Lower lobe of right lung (tissue), 2 donors: ENCODE measurements at regions not wholly inside any gene's neighbourhood (a gene's known extent, or its start where the extent isn't known, plus 50 kb on each side); places are given as distances from the start of the nearest gene placed in this dataset.

Experiments
- ATAC-seq, 2 donors: fragments of 200-7000 bp; cut with Tn5 transposase; one replicate each; pipeline ENCODE4 v1.9.1; 2020 to 2022; ENCODE audit warnings: mild to moderate bottlenecking in 2 of 2, moderate library complexity in 2 of 2
- DNase-seq: peaks from one replicate; pipeline ENCODE4 v3.0.0-alpha.2; 2020
- H3K27ac ChIP-seq: fragments of 200-600 bp; one replicate; pipeline ENCODE4 v1.8.0; 2022
- H3K27me3 ChIP-seq: fragments of 200-600 bp; one replicate; pipeline ENCODE4 v1.8.0; 2022; ENCODE audit warnings: low read depth
- H3K36me3 ChIP-seq: fragments of 200-600 bp; one replicate; pipeline ENCODE4 v1.8.0; 2022; ENCODE audit warnings: mild to moderate bottlenecking
- H3K4me1 ChIP-seq: fragments of 200-600 bp; one replicate; pipeline ENCODE4 v1.8.0; 2022
- H3K4me3 ChIP-seq: fragments of 200-600 bp; one replicate; pipeline ENCODE4 v1.8.0; 2022; ENCODE audit warnings: mild to moderate bottlenecking
- H3K9me3 ChIP-seq: fragments of 200-600 bp; one replicate; pipeline ENCODE4 v1.8.0; 2022
- CTCF ChIP-seq: fragments of 200-600 bp; IDR thresholded peaks from one replicate; pipeline ENCODE4 v1.8.0; 2022; ENCODE audit warnings: antibody characterized with exemption, mild to moderate bottlenecking
- intact Hi-C: fragments of 100-400 bp; cut with DNase I; formaldehyde crosslinking; loops from one replicate; pipeline ENCODE4 v1.11.0; 2022
- donor health status: DM: no; HTN: yes; CAD: no; lungs with severe emphysema.

GRCh38 chr16:26801628-26802027 is 265.1 kb upstream of the C16orf82 start:
- DNase-seq: no peak
- TF ChIP-seq CTCF: no peak
- no peak for ATAC-seq
- Histone ChIP-seq H3K36me3 (no peaks in the 10 kb centered on the region), H3K4me1 (no peaks in the 10 kb centered on the region), H3K27me3 (peaks cover 15% of the 10 kb centered on the region), H3K9me3 (no peaks in the 10 kb centered on the region), H3K4me3 (no peak overlapping the region), H3K27ac (no peak overlapping the region)
- intact Hi-C loops: no loop called here

GRCh38 chr16:26802440-26802839 is 264.3 kb upstream of the C16orf82 start:
- intact Hi-C loops: no loop called here
- Histone ChIP-seq H3K9me3 (no peaks in the 10 kb centered on the region), H3K4me3 (no peak overlapping the region), H3K27ac (no peak overlapping the region), H3K36me3 (no peaks in the 10 kb centered on the region), H3K4me1 (no peaks in the 10 kb centered on the region), H3K27me3 (peaks cover 16% of the 10 kb centered on the region)
- no peak for ATAC-seq
- no peak for TF ChIP-seq CTCF
- DNase-seq: no peak

GRCh38 chr16:26802965-26803364 is 263.8 kb upstream of the C16orf82 start:
- no peak for ATAC-seq

GRCh38 chr16:26806657-26807056 is 260.1 kb upstream of the C16orf82 start:
- Histone ChIP-seq H3K4me1 (no peaks in the 10 kb centered on the region), H3K27me3 (peaks cover 12% of the 10 kb centered on the region), H3K36me3 (no peaks in the 10 kb centered on the region), H3K4me3 (no peak overlapping the region), H3K27ac (no peak overlapping the region), H3K9me3 (no peaks in the 10 kb centered on the region)
- DNase-seq: no peak
- intact Hi-C loops: no loop called here
- ATAC-seq: no peak
- no peak for TF ChIP-seq CTCF

More at GRCh38 chr16:26802965-26803364, 263.8 kb upstream of the C16orf82 start:
- Histone ChIP-seq H3K4me1 (no peaks in the 10 kb centered on the region), H3K9me3 (no peaks in the 10 kb centered on the region), H3K27ac (no peak overlapping the region), H3K36me3 (no peaks in the 10 kb centered on the region), H3K27me3 (peaks cover 16% of the 10 kb centered on the region), H3K4me3 (no peak overlapping the region)
- intact Hi-C loops: no loop called here
- DNase-seq: no peak
- TF ChIP-seq CTCF: no peak

- no peak for TF ChIP-seq CTCF
- no peak for DNase-seq
- peaks cover 4% of the 10 kb centered on the region for H3K27me3 ChIP-seq
- H3K9me3 ChIP-seq: no peaks in the 10 kb centered on the region
- no peak for ATAC-seq
- no peaks in the 10 kb centered on the region for H3K36me3 ChIP-seq
- no peak overlapping the region for H3K27ac ChIP-seq
- intact Hi-C loops: no loop called here
- H3K4me1 ChIP-seq: no peaks in the 10 kb centered on the region
- no peak overlapping the region for H3K4me3 ChIP-seq
Measured at GRCh38 chr16:26809461-26809860, 257.3 kb upstream of the C16orf82 start.

- no peak for TF ChIP-seq CTCF
- Histone ChIP-seq H3K36me3 (no peaks in the 10 kb centered on the region), H3K27ac (no peak overlapping the region), H3K27me3 (peaks cover 4% of the 10 kb centered on the region), H3K9me3 (no peaks in the 10 kb centered on the region), H3K4me3 (no peak overlapping the region), H3K4me1 (no peaks in the 10 kb centered on the region)
- ATAC-seq (no peak), DNase-seq (no peak)
- intact Hi-C loops: no loop called here
Measured at GRCh38 chr16:26816266-26816665, 250.5 kb upstream of the C16orf82 start.
